ENCODE measurements at regions not wholly inside any gene's neighbourhood (a gene's known extent, or its start where the extent isn't known, plus 50 kb on each side); places are given as distances from the start of the nearest gene placed in this dataset. TPM values are rescaled to one million over a fixed set of nuclear protein-coding genes. Genes with fewer than 3 reads are reported as not detected.

DNA sequence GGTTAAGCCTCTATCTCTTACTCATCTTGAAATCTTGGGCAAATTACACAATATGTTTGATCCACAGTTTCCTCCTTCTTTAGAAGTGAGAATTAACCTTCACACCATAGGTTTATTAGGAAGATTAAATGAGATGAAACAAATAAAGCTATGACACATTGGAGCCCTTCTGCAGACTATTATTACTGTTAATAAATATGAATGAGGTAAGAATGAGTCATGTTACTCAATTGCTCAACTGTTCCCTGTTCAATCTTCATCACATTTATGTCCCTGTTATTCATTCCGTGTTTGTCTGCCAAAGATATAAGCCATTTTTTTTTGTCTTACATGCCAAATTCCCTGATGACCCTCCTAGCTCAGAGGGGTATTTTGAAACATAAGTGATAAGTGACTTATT is 52.1 kb upstream of the PAPPA start:
- no peak for TF ChIP-seq EZH2phosphoT487 (IDR thresholded peaks at IDR 0.05; ENCODE audit: insufficient read depth, low read depth)
- in situ Hi-C loops (cut with MboI): no loop called here
- no peaks in the 10 kb centered on the region for H4K20me1 ChIP-seq (ENCODE audit: insufficient read depth)
- H3K27ac ChIP-seq: peak overlapping the region; percentile 57
- peak overlapping the region; percentile 3 for H3K4me2 ChIP-seq (ENCODE audit: unreplicated experiment)
- no peaks in the 10 kb centered on the region for H3K79me2 ChIP-seq (ENCODE audit: insufficient read depth)
- no peak overlapping the region for H3K4me3 ChIP-seq
- H3K9me3 ChIP-seq (ENCODE audit: low read depth): no peaks in the 10 kb centered on the region
- peaks cover 55% of the 10 kb centered on the region for H3F3A ChIP-seq (ENCODE audit: insufficient read depth)
- H2AFZ ChIP-seq: no peak overlapping the region
- no peaks in the 10 kb centered on the region for H3K9me2 ChIP-seq (ENCODE audit: insufficient read depth)
- H3K9ac ChIP-seq: no peak overlapping the region
- no peaks in the 10 kb centered on the region for H3K27me3 ChIP-seq (replicated peaks; ENCODE audit: insufficient read depth)
- peaks cover 49% of the 10 kb centered on the region for H3K4me1 ChIP-seq (ENCODE audit: insufficient read depth)
- WGBS, 2 experiments (ENCODE audit: low coverage in 1 of 2, low lambda C conversion rate in 2 of 2, missing lambda C conversion rate in 2 of 2): 0 to 2% methylated on average over 1 of the region's 1 CpG
- DNase-seq: peak; percentile 85
- H3K36me3 ChIP-seq (ENCODE audit: low read depth): no peaks in the 10 kb centered on the region

DNA sequence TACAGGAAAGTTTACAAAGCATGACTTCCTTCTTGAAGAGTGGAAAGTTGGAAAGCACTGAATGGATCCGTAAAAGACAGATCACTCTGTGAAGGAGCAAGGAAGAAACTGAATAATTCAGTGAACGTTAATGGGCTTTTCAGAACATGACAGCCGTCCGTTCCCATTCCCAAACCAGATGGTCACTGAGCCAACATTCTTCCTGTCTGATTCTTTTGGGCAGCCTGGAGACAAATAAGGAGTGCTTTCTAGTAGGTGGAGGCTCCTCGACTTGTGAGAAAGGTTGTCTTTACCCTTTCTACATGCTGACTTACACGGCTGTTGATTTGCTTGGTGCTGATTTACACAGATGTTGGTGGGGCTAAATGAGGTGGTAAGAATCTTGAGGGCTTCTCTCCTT is 51.0 kb upstream of the PAPPA start:
- no peak overlapping the region for H2AFZ ChIP-seq
- TF ChIP-seq EZH2 (IDR thresholded peaks at IDR 0.05; ENCODE audit: insufficient read depth, poor library complexity, severe bottlenecking): no peak
- TF ChIP-seq EZH2phosphoT487 (IDR thresholded peaks at IDR 0.05; ENCODE audit: insufficient read depth, low read depth): no peak
- no peaks in the 10 kb centered on the region for H3K27me3 ChIP-seq (replicated peaks; ENCODE audit: insufficient read depth)
- H3K9me2 ChIP-seq (ENCODE audit: insufficient read depth): no peaks in the 10 kb centered on the region
- no peaks in the 10 kb centered on the region for H4K20me1 ChIP-seq (ENCODE audit: insufficient read depth)
- no peak for DNase-seq
- H3K79me2 ChIP-seq (ENCODE audit: insufficient read depth): no peaks in the 10 kb centered on the region
- in situ Hi-C loops (cut with MboI): no loop called here
- peaks cover 47% of the 10 kb centered on the region for H3K4me1 ChIP-seq (ENCODE audit: insufficient read depth)
- H3K27ac ChIP-seq: no peak overlapping the region
- no peak overlapping the region for H3K9ac ChIP-seq
- no peak overlapping the region for H3K4me3 ChIP-seq
- no peaks in the 10 kb centered on the region for H3K9me3 ChIP-seq (ENCODE audit: low read depth)
- H3K4me2 ChIP-seq (ENCODE audit: unreplicated experiment): no peak overlapping the region
- H3K36me3 ChIP-seq (ENCODE audit: low read depth): no peaks in the 10 kb centered on the region
- 97 to 98% methylated on average over 6 of the region's 6 CpGs for WGBS, 2 experiments (ENCODE audit: low coverage in 1 of 2, low lambda C conversion rate in 2 of 2, missing lambda C conversion rate in 2 of 2)
- peaks cover 53% of the 10 kb centered on the region for H3F3A ChIP-seq (ENCODE audit: insufficient read depth)

Small RNA genes in the stretch of these regions (small RNA-seq; reads per million reads assigned to genes)
- gene RF00004 (ENCODE audit: low read depth, low replicate concordance): not detected
